Loucy (cell line): ENCODE measurements at regions not wholly inside any gene's neighbourhood (a gene's known extent, or its start where the extent isn't known, plus 50 kb on each side); places are given as distances from the start of the nearest gene placed in this dataset.
"Not testable (repeated sequence)": the region's sequence is repeated elsewhere in the genome, so short reads cannot be mapped to it uniquely, and the experiment has no call there.

Experiments used
- H2AFZ ChIP-seq: fragments of 200-600 bp; sonication (generic); 2 replicates; pipeline ENCODE4 v1.6.0; 2016; ENCODE audit warnings: antibody characterized with exemption, mild to moderate bottlenecking, low read length, moderate library complexity
- H3F3A ChIP-seq: fragments of 200-600 bp; 2 replicates; pipeline ENCODE4 v1.6.0; 2016; ENCODE audit warnings: antibody characterized with exemption, low read depth, mild to moderate bottlenecking
- H3K27me3 ChIP-seq: fragments of 200-600 bp; sonication (generic); 2 replicates; pipeline ENCODE4 v1.6.1; 2014; ENCODE audit warnings: low read length, mild to moderate bottlenecking; ENCODE audit not compliant: insufficient read depth, poor library complexity, severe bottlenecking
- H3K36me3 ChIP-seq: fragments of 200-600 bp; sonication (generic); 2 replicates; pipeline ENCODE4 v1.6.1; 2016; ENCODE audit warnings: low read length; ENCODE audit not compliant: insufficient read depth
- H3K4me1 ChIP-seq: fragments of 200-600 bp; sonication (generic); 2 replicates; pipeline ENCODE4 v1.5.1; 2014; ENCODE audit warnings: low read length, mild to moderate bottlenecking; ENCODE audit not compliant: insufficient read depth, poor library complexity, severe bottlenecking
- H3K4me2 ChIP-seq: fragments of 200-600 bp; sonication (generic); 2 replicates; pipeline ENCODE4 v1.6.0; 2014; ENCODE audit warnings: antibody characterized with exemption, low read length, low read depth, mild to moderate bottlenecking; ENCODE audit not compliant: poor library complexity, severe bottlenecking
- H3K4me3 ChIP-seq: fragments of 200-600 bp; sonication (generic); 2 replicates; pipeline ENCODE4 v1.5.1; 2014; ENCODE audit warnings: low read length, mild to moderate bottlenecking, mixed read lengths; ENCODE audit not compliant: poor library complexity, severe bottlenecking
- H3K79me2 ChIP-seq: fragments of 200-600 bp; sonication (generic); 2 replicates; pipeline ENCODE4 v1.6.1; 2014; ENCODE audit warnings: low read length; ENCODE audit not compliant: insufficient read depth
- H3K9ac ChIP-seq: fragments of 200-600 bp; sonication (generic); 2 replicates; pipeline ENCODE4 v1.6.0; 2014; ENCODE audit warnings: mild to moderate bottlenecking, low read depth, low read length, moderate library complexity; ENCODE audit not compliant: poor library complexity, severe bottlenecking
- H3K9me2 ChIP-seq: fragments of 200-600 bp; sonication (generic); replicated peaks from 2 replicates; pipeline ENCODE4 v1.6.1; 2016; ENCODE audit warnings: low read depth, low read length, mixed read lengths
- H3K9me3 ChIP-seq: fragments of 200-600 bp; sonication (generic); 2 replicates; pipeline ENCODE4 v1.6.1; 2014; ENCODE audit warnings: mild to moderate bottlenecking, antibody characterized with exemption, low read length, low read depth; ENCODE audit not compliant: insufficient read depth
- H4K20me1 ChIP-seq: fragments of 200-600 bp; sonication (generic); 2 replicates; pipeline ENCODE4 v1.6.0; 2014; ENCODE audit warnings: antibody characterized with exemption, low read length, mild to moderate bottlenecking; ENCODE audit not compliant: insufficient read depth, poor library complexity, severe bottlenecking
- EZH2phosphoT487 ChIP-seq: fragments of 200-600 bp; IDR thresholded peaks from 2 replicates; pipeline ENCODE4 v1.6.1; 2018; ENCODE audit warnings: antibody characterized with exemption, mild to moderate bottlenecking, moderate library complexity, borderline replicate concordance
- TF ChIP-seq, protein P1 (sequence below): fragments of 200-600 bp; sonication (generic); conservative IDR thresholded peaks from 2 replicates; pipeline ENCODE4 v1.5.1; 2014; ENCODE audit warnings: mild to moderate bottlenecking, antibody characterized with exemption, low read length

DNA sequence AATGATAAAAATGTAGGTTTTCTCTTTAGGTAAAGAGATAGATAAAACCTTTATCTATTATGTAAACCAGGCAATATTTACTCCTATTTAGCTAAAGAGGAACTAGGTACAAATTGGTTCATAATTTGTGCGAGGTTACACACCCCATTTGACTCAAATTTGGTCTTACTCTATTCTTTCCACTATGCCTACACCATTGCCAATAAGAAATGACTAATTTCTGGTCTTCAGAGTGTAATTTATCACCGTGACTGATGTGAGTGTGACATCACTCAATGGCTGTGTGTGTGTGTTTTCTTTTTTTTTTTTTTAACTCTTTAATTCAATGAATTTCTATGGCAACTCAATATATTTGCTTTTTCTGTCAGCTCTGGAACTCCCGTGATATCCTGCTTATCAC, 955.8 kb downstream of the TDRD15 start:
- H2AFZ ChIP-seq = no peak overlapping the region
- H3K4me2 ChIP-seq = no peak overlapping the region
- no peak overlapping the region for H3K9ac ChIP-seq
- no peaks in the 10 kb centered on the region for H3K9me3 ChIP-seq
- H3K4me3 ChIP-seq = no peak overlapping the region
- no peaks in the 10 kb centered on the region for H3K27me3 ChIP-seq
- no peaks in the 10 kb centered on the region for H3F3A ChIP-seq
- TF ChIP-seq EZH2phosphoT487 = no peak
- TF ChIP-seq, protein P1, sequence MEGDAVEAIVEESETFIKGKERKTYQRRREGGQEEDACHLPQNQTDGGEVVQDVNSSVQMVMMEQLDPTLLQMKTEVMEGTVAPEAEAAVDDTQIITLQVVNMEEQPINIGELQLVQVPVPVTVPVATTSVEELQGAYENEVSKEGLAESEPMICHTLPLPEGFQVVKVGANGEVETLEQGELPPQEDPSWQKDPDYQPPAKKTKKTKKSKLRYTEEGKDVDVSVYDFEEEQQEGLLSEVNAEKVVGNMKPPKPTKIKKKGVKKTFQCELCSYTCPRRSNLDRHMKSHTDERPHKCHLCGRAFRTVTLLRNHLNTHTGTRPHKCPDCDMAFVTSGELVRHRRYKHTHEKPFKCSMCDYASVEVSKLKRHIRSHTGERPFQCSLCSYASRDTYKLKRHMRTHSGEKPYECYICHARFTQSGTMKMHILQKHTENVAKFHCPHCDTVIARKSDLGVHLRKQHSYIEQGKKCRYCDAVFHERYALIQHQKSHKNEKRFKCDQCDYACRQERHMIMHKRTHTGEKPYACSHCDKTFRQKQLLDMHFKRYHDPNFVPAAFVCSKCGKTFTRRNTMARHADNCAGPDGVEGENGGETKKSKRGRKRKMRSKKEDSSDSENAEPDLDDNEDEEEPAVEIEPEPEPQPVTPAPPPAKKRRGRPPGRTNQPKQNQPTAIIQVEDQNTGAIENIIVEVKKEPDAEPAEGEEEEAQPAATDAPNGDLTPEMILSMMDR = no peak
- no peaks in the 10 kb centered on the region for H3K79me2 ChIP-seq
- H3K9me2 ChIP-seq = no peaks in the 10 kb centered on the region
- H4K20me1 ChIP-seq = no peaks in the 10 kb centered on the region
- no peaks in the 10 kb centered on the region for H3K4me1 ChIP-seq
- H3K36me3 ChIP-seq = no peaks in the 10 kb centered on the region

DNA sequence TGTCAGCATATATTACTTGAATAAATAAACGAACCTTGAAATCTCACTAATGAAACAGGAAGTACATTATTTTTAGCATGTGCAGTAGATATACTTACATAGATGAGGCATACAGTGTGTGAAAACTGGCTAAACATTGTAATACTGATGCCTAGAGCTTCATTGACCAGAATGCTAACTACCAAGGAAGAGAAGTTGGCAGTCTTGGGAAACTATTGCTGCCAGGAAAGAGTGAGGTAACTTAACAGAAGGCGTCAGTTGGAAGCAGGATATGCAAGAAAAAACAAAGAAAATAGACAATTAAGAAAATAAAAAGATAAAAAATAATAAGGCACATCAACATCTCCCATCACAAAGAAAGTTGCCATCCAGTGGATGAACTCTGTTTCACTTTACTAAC, 963.0 kb downstream of the TDRD15 start:
- no peaks in the 10 kb centered on the region for H4K20me1 ChIP-seq
- H2AFZ ChIP-seq = no peak overlapping the region
- no peak overlapping the region for H3K4me3 ChIP-seq
- no peaks in the 10 kb centered on the region for H3K9me2 ChIP-seq
- no peaks in the 10 kb centered on the region for H3K79me2 ChIP-seq
- H3K36me3 ChIP-seq = no peaks in the 10 kb centered on the region
- TF ChIP-seq, protein P1 = no peak
- TF ChIP-seq EZH2phosphoT487 = no peak
- no peak overlapping the region for H3K4me2 ChIP-seq
- H3K4me1 ChIP-seq = no peaks in the 10 kb centered on the region
- H3F3A ChIP-seq = no peaks in the 10 kb centered on the region
- H3K9me3 ChIP-seq = no peaks in the 10 kb centered on the region
- no peak overlapping the region for H3K9ac ChIP-seq
- H3K27me3 ChIP-seq = no peaks in the 10 kb centered on the region

DNA sequence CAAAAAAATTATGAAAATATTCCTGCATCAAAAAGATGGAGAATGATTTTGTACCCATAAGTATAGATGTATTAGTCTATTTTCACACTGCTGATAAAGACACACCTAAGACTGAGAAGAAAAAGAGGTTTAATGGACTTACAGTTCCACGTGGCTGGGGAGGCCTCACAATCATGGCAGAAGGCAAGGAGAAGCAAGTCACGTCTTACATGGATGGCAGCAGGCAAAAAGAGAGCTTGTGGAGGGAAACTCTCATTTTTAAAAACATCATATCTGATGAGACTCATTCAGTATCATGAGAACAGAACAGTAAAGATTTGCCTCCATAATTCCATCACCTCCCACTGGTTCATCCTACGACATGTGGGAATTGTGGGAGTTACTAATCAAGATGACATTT, 979.8 kb downstream of the TDRD15 start:
- not testable (repeated sequence) for H4K20me1 ChIP-seq

DNA sequence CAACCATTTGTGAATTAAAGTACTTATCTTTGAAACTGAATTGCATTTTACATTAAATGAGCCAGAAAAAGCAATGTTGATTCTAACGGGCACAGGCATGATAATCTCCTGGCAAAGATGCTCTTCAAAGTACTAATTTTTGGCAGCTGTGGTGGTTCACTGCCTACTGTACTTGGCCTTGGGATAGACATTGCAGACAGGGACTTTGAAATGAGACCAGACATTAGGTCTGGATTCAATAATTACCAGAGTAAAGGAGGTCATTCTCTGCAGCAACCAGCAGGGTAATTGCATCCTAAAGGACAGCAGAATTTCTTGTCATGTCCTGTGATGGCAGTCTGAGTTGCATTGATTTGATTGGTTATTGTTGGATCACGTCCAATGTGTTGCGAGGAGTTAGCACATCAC, 986.5 kb downstream of the TDRD15 start:
- H3K9me2 ChIP-seq = no peaks in the 10 kb centered on the region
- H4K20me1 ChIP-seq = no peaks in the 10 kb centered on the region
- no peaks in the 10 kb centered on the region for H3K4me1 ChIP-seq
- H2AFZ ChIP-seq = no peak overlapping the region
- no peak overlapping the region for H3K4me2 ChIP-seq
- H3K36me3 ChIP-seq = no peaks in the 10 kb centered on the region
- no peak overlapping the region for H3K9ac ChIP-seq
- no peaks in the 10 kb centered on the region for H3K27me3 ChIP-seq
- no peak for TF ChIP-seq EZH2phosphoT487
- TF ChIP-seq, protein P1 = no peak
- H3K79me2 ChIP-seq = no peaks in the 10 kb centered on the region
- H3K9me3 ChIP-seq = no peaks in the 10 kb centered on the region
- no peaks in the 10 kb centered on the region for H3F3A ChIP-seq
- no peak overlapping the region for H3K4me3 ChIP-seq

More for the DNA sequence above, 979.8 kb downstream of the TDRD15 start:
- not testable (repeated sequence) for H3K4me2 ChIP-seq, H3K27me3 ChIP-seq, H3F3A ChIP-seq, H2AFZ ChIP-seq, H3K9me2 ChIP-seq, H3K4me1 ChIP-seq, H3K36me3 ChIP-seq, H3K9ac ChIP-seq, H3K79me2 ChIP-seq, H3K9me3 ChIP-seq, H3K4me3 ChIP-seq
